IMR-90 (cell line): ENCODE measurements at regions not wholly inside any gene's neighbourhood (a gene's known extent, or its start where the extent isn't known, plus 50 kb on each side); places are given as distances from the start of the nearest gene placed in this dataset.

Experiments
- ATAC-seq: fragments of 200-7000 bp; cut with Tn5 transposase; 2 replicates; pipeline ENCODE4 v1.9.1; 2020; ENCODE audit warnings: low read depth, mild to moderate bottlenecking, moderate library complexity
- BruUV-seq: library from RNA; stranded (reverse); fragments of 400-500 nt; replicated peaks from 2 replicates; lab custom pipeline; 2021; lab: Mats Ljungman, UMichigan
- CTCF ChIA-PET: fragments of 300-600 bp; formaldehyde crosslinking; extraction: SDS; loops from one replicate; lab custom pipeline; 2021; ENCODE audit warnings: antibody characterized with exemption; lab: Yijun Ruan, JAX
- POLR2A ChIA-PET: fragments of 300-600 bp; sonication (Branson Sonifier 250); formaldehyde crosslinking; loops from one replicate; lab custom pipeline; 2022; ENCODE audit warnings: antibody characterized with exemption; ENCODE audit not compliant: unreplicated experiment; lab: Charles Lee
- DNase-seq: peaks from one replicate; pipeline ENCODE4 v3.0.0; 2013
- H2AFZ ChIP-seq: replicated peaks from 2 replicates; pipeline ENCODE3; 2013; ENCODE audit warnings: low read length, mild to moderate bottlenecking; ENCODE audit not compliant: poor library complexity
- H2AK5ac ChIP-seq: 2 replicates; pipeline ENCODE4 v1.6.1; 2013; ENCODE audit warnings: low read depth, low read length, inconsistent platforms
- H2AK9ac ChIP-seq: replicated peaks from 2 replicates; pipeline ENCODE3; 2013; ENCODE audit warnings: mild to moderate bottlenecking, low read depth, low read length, moderate library complexity; ENCODE audit not compliant: poor library complexity
- H2BK120ac ChIP-seq: 2 replicates; pipeline ENCODE4 v1.6.1; 2013; ENCODE audit warnings: low read depth, low read length, inconsistent platforms
- H2BK15ac ChIP-seq: 3 replicates; pipeline ENCODE4 v1.6.1; 2013; ENCODE audit warnings: low read depth, low read length, inconsistent platforms
- H2BK20ac ChIP-seq: 2 replicates; pipeline ENCODE4 v1.6.1; 2013; ENCODE audit warnings: low read depth, mild to moderate bottlenecking, inconsistent platforms, low read length, moderate library complexity
- H2BK5ac ChIP-seq: 2 replicates; pipeline ENCODE4 v1.6.1; 2013; ENCODE audit warnings: mild to moderate bottlenecking, low read depth, low read length, inconsistent platforms; ENCODE audit not compliant: poor library complexity, severe bottlenecking
- H3K14ac ChIP-seq: replicated peaks from 2 replicates; pipeline ENCODE4 v1.6.1; 2013; ENCODE audit warnings: low read depth, low read length, inconsistent platforms
- H3K18ac ChIP-seq: 2 replicates; pipeline ENCODE4 v1.6.1; 2013; ENCODE audit warnings: low read depth, low read length, control low read depth
- H3K23ac ChIP-seq: 2 replicates; pipeline ENCODE4 v1.6.1; 2013; ENCODE audit warnings: low read depth, low read length, inconsistent platforms
- H3K27ac ChIP-seq: 2 replicates; pipeline ENCODE4 v1.5.1; 2013; ENCODE audit warnings: mild to moderate bottlenecking, control low read depth, low read length; ENCODE audit not compliant: insufficient read depth
- H3K27me3 ChIP-seq: 2 replicates; pipeline ENCODE4 v1.6.1; 2013; ENCODE audit warnings: low read length; ENCODE audit not compliant: control insufficient read depth, insufficient read depth
- H3K36me3 ChIP-seq: 2 replicates; pipeline ENCODE4 v1.6.1; 2013; ENCODE audit warnings: low read length, mixed read lengths; ENCODE audit not compliant: control insufficient read depth, insufficient read depth
- H3K4ac ChIP-seq: 2 replicates; pipeline ENCODE4 v1.6.1; 2013; ENCODE audit warnings: low read depth, low read length, inconsistent platforms
- H3K4me1 ChIP-seq: 2 replicates; pipeline ENCODE4 v1.6.1; 2013; ENCODE audit warnings: low read length, mixed read lengths; ENCODE audit not compliant: control insufficient read depth, insufficient read depth
- H3K4me2 ChIP-seq: 2 replicates; pipeline ENCODE4 v1.6.1; 2013; ENCODE audit warnings: low read depth, mild to moderate bottlenecking, control low read depth, low read length, moderate library complexity
- H3K4me3 ChIP-seq: 2 replicates; pipeline ENCODE4 v1.5.1; 2013; ENCODE audit warnings: low read depth, mild to moderate bottlenecking, control low read depth, low read length, moderate library complexity; ENCODE audit not compliant: insufficient read depth
- H3K56ac ChIP-seq: 2 replicates; pipeline ENCODE4 v1.6.1; 2013; ENCODE audit warnings: low read length, inconsistent platforms; ENCODE audit not compliant: insufficient read depth; ENCODE audit errors: extremely low read depth
- H3K79me1 ChIP-seq, 2 experiments: 2 replicates each; pipeline ENCODE4 v1.6.1; 2013; ENCODE audit warnings: low read length in 2 of 2, inconsistent platforms in 1 of 2, low read depth in 1 of 2
- H3K9ac ChIP-seq: 2 replicates; pipeline ENCODE4 v1.6.1; 2013; ENCODE audit warnings: low read depth, low read length, control low read depth
- H3K9me1 ChIP-seq: 2 replicates; pipeline ENCODE4 v1.6.1; 2013; ENCODE audit warnings: low read length, inconsistent platforms; ENCODE audit not compliant: insufficient read depth
- H3K9me3 ChIP-seq: 2 replicates; pipeline ENCODE4 v1.6.1; 2013; ENCODE audit warnings: low read length; ENCODE audit not compliant: control insufficient read depth, insufficient read depth
- H4K20me1 ChIP-seq: 2 replicates; pipeline ENCODE4 v1.6.1; 2013; ENCODE audit warnings: low read length, inconsistent platforms; ENCODE audit not compliant: insufficient read depth
- H4K5ac ChIP-seq: 2 replicates; pipeline ENCODE4 v1.6.1; 2013; ENCODE audit warnings: mild to moderate bottlenecking, low read depth, low read length, control low read depth
- H4K8ac ChIP-seq, 2 experiments: 2 replicates each; pipeline ENCODE4 v1.6.1; 2013; ENCODE audit warnings: low read depth in 2 of 2, low read length in 2 of 2, control low read depth in 1 of 2, inconsistent platforms in 1 of 2
- H4K91ac ChIP-seq: 2 replicates; pipeline ENCODE4 v1.6.1; 2013; ENCODE audit warnings: low read depth, low read length, inconsistent platforms; ENCODE audit not compliant: insufficient read depth
- BHLHE40 ChIP-seq: fragments of 150-350 bp; IDR thresholded peaks from 2 replicates; pipeline ENCODE4 v1.6.1; 2016; ENCODE audit warnings: mild to moderate bottlenecking, low read depth, low read length
- CEBPB ChIP-seq: IDR thresholded peaks from 2 replicates; pipeline ENCODE4 v1.6.1; 2012; ENCODE audit warnings: low read depth, low read length, improper control_type of control experiment
- CHD1 ChIP-seq: IDR thresholded peaks from 2 replicates; pipeline ENCODE4 v1.6.1; 2012; ENCODE audit warnings: low read depth, low read length, improper control_type of control experiment
- FOS ChIP-seq: fragments of 150-350 bp; IDR thresholded peaks from 2 replicates; pipeline ENCODE4 v1.6.1; 2016; ENCODE audit warnings: low read depth, low read length
- MAFK ChIP-seq: IDR thresholded peaks from 2 replicates; pipeline ENCODE4 v1.6.1; 2012; ENCODE audit warnings: low read depth, low read length, improper control_type of control experiment
- MAZ ChIP-seq: IDR thresholded peaks from 2 replicates; pipeline ENCODE4 v1.6.1; 2012; ENCODE audit warnings: low read depth, mild to moderate bottlenecking, low read length, improper control_type of control experiment, moderate library complexity, borderline replicate concordance
- MXI1 ChIP-seq: IDR thresholded peaks from 2 replicates; pipeline ENCODE4 v1.6.1; 2012; ENCODE audit warnings: low read depth, mild to moderate bottlenecking, low read length, moderate library complexity, borderline replicate concordance
- NFE2L2 ChIP-seq: fragments of 150-350 bp; IDR thresholded peaks from 2 replicates; pipeline ENCODE4 v1.6.1; 2016; ENCODE audit warnings: low read depth, mild to moderate bottlenecking, low read length
- POLR2A ChIP-seq: IDR thresholded peaks from 2 replicates; pipeline ENCODE4 v1.6.1; 2012; ENCODE audit warnings: mild to moderate bottlenecking, low read depth, low read length
- RCOR1 ChIP-seq: IDR thresholded peaks from 2 replicates; pipeline ENCODE4 v1.6.1; 2012; ENCODE audit warnings: mild to moderate bottlenecking, low read length, improper control_type of control experiment; ENCODE audit not compliant: insufficient replicate concordance
- SMC3 ChIP-seq: fragments of 150-350 bp; IDR thresholded peaks from 2 replicates; pipeline ENCODE4 v1.6.1; 2016; ENCODE audit warnings: low read depth, mild to moderate bottlenecking, antibody characterized with exemption, low read length, moderate library complexity
- WGBS, 2 experiments: methylation state at CpG; one replicate each; pipeline versions ENCODE4 v1.1.5 to v1.1.7; 2013; ENCODE audit warnings: missing lambda C conversion rate in 2 of 2; ENCODE audit not compliant: insufficient read length in 1 of 2; ENCODE audit errors: extremely low coverage in 2 of 2; 5-methylcytosine and 5-hydroxymethylcytosine counted together
- dilution Hi-C: fragments of 300-500 bp; cut with HindIII; formaldehyde crosslinking; loops from one replicate; pipeline ENCODE4 v1.14.3; 2018; ENCODE audit warnings: low sequenced_read_pairs; ENCODE audit not compliant: unreplicated experiment
- in situ Hi-C: fragments of 300-500 bp; cut with MboI; formaldehyde crosslinking; loops from 3 replicates; pipeline ENCODE4 v1.14.3; 2019; ENCODE audit warnings: low sequenced_read_pairs, inconsistent platforms, mixed read lengths
- intact Hi-C: fragments of 100-400 bp; cut with micrococcal nuclease; formaldehyde crosslinking; loops from 2 replicates; pipeline ENCODE4 v1.10.0; 2022
- TF ChIP-seq, protein P1 (sequence below): fragments of 150-350 bp; IDR thresholded peaks from 2 replicates; pipeline ENCODE4 v1.6.1; 2016; ENCODE audit warnings: low read depth, mild to moderate bottlenecking, low read length, moderate library complexity, borderline replicate concordance
- TF ChIP-seq, protein P2 (sequence below): conservative IDR thresholded peaks from 2 replicates; pipeline ENCODE4 v1.5.1; 2012; ENCODE audit warnings: mild to moderate bottlenecking, low read depth, low read length, improper control_type of control experiment
- TF ChIP-seq, protein P3 (sequence below): fragments of 150-350 bp; IDR thresholded peaks from 2 replicates; pipeline ENCODE4 v1.6.1; 2017; ENCODE audit warnings: mild to moderate bottlenecking, antibody characterized with exemption, low read length, low read depth

DNA sequence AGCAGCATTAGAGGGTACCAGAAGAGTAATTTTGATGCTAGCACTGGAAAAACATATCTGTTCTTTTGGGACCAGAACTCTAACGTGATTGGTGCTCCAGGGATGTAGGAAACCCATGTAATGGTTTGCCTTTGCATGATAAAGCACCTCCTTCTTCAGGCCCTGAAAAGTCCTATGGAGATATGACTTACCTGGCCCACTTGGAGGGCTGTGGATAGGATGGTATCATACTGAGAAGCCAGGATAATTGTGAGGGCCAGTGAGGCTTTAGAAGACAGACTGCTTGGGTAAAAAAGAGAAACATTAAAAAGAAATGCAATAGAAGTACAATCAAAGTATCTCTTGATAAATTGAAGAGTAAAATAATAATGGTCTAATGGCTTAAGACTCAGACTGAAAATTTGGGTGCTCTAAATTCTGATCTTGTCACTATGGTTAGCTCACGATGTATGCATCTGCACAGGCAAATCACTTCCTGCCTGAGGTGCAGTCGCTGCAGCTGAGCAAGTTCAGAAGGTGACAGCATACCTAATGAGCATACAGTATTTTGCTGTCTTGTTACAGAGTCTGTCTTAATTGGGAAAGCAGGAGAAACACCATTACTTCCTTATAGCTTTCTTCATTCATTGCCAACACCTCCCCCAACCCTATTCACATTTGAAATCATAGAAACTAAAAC lies 371.5 kb downstream of the NUP35 start:
- ATAC-seq = no peak
- H2BK20ac ChIP-seq = no peak overlapping the region
- WGBS, 2 experiments = no CpG with 5 or more reads among the region's 3 CpGs

More for the DNA sequence above, 371.5 kb downstream of the NUP35 start:
- Histone ChIP-seq H3K36me3 (no peaks in the 10 kb centered on the region), H3K9me3 (peaks cover 11% of the 10 kb centered on the region), H4K91ac (no peak overlapping the region), H4K20me1 (no peaks in the 10 kb centered on the region), H3K27me3 (no peaks in the 10 kb centered on the region), H4K8ac (no peak overlapping the region), H2BK15ac (no peak overlapping the region), H3K4ac (no peak overlapping the region), H2AK9ac (no peak overlapping the region), H2BK120ac (no peak overlapping the region), H2AFZ (no peak overlapping the region), H3K9ac (no peak overlapping the region), H3K56ac (no peak overlapping the region), H3K4me1 (no peaks in the 10 kb centered on the region), H3K18ac (no peak overlapping the region), H3K27ac (no peak overlapping the region), H3K23ac (no peak overlapping the region), H3K9me1 (no peaks in the 10 kb centered on the region), H4K5ac (no peak overlapping the region), H2BK5ac (no peak overlapping the region), H3K4me2 (no peak overlapping the region), H3K79me1 (no peaks in the 10 kb centered on the region), H3K14ac (no peak overlapping the region), H3K4me3 (no peak overlapping the region), H2AK5ac (no peak overlapping the region)
- DNase-seq = no peak
- intact Hi-C loops (no loop called here), in situ Hi-C loops (no loop called here), dilution Hi-C loops (no loop called here)
- POLR2A ChIA-PET = no interaction called here
- CTCF ChIA-PET = no interaction called here
- BruUV-seq = no TSS peak
- no peak for TF ChIP-seq CHD1
- no peak for TF ChIP-seq FOS
- TF ChIP-seq NFE2L2 = no peak
- TF ChIP-seq CEBPB = no peak
- TF ChIP-seq, protein P1, sequence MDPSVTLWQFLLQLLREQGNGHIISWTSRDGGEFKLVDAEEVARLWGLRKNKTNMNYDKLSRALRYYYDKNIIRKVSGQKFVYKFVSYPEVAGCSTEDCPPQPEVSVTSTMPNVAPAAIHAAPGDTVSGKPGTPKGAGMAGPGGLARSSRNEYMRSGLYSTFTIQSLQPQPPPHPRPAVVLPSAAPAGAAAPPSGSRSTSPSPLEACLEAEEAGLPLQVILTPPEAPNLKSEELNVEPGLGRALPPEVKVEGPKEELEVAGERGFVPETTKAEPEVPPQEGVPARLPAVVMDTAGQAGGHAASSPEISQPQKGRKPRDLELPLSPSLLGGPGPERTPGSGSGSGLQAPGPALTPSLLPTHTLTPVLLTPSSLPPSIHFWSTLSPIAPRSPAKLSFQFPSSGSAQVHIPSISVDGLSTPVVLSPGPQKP = no peak
- TF ChIP-seq POLR2A = no peak
- TF ChIP-seq SMC3 = no peak
- no peak for TF ChIP-seq BHLHE40
- TF ChIP-seq, protein P2, sequence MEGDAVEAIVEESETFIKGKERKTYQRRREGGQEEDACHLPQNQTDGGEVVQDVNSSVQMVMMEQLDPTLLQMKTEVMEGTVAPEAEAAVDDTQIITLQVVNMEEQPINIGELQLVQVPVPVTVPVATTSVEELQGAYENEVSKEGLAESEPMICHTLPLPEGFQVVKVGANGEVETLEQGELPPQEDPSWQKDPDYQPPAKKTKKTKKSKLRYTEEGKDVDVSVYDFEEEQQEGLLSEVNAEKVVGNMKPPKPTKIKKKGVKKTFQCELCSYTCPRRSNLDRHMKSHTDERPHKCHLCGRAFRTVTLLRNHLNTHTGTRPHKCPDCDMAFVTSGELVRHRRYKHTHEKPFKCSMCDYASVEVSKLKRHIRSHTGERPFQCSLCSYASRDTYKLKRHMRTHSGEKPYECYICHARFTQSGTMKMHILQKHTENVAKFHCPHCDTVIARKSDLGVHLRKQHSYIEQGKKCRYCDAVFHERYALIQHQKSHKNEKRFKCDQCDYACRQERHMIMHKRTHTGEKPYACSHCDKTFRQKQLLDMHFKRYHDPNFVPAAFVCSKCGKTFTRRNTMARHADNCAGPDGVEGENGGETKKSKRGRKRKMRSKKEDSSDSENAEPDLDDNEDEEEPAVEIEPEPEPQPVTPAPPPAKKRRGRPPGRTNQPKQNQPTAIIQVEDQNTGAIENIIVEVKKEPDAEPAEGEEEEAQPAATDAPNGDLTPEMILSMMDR = no peak
- TF ChIP-seq MAFK = no peak
- TF ChIP-seq, protein P3, sequence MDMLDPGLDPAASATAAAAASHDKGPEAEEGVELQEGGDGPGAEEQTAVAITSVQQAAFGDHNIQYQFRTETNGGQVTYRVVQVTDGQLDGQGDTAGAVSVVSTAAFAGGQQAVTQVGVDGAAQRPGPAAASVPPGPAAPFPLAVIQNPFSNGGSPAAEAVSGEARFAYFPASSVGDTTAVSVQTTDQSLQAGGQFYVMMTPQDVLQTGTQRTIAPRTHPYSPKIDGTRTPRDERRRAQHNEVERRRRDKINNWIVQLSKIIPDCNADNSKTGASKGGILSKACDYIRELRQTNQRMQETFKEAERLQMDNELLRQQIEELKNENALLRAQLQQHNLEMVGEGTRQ = no peak
- TF ChIP-seq RCOR1 = no peak
- TF ChIP-seq MXI1 = no peak
- TF ChIP-seq MAZ = no peak
